ENCODE measurements at regions not wholly inside any gene's neighbourhood (a gene's known extent, or its start where the extent isn't known, plus 50 kb on each side); places are given as distances from the start of the nearest gene placed in this dataset.

- no TSS peak for BruUV-seq (replicated peaks)
- H3K4me3 Mint-ChIP-seq (ENCODE audit: unreplicated experiment): no peak overlapping the region
- intact Hi-C loops (cut with micrococcal nuclease): no loop called here
- no peak for TF ChIP-seq CTCF (IDR thresholded peaks at IDR 0.05; ENCODE audit: unreplicated experiment)
- no peaks in the 10 kb centered on the region for H3K9me3 Mint-ChIP-seq (ENCODE audit: unreplicated experiment)
- H3K27ac Mint-ChIP-seq (ENCODE audit: low read depth, unreplicated experiment): no peak overlapping the region
- ChIA-PET POLR2A (no interaction called here), CTCF (no interaction called here)
- no peak for DNase-seq (ENCODE audit: unreplicated experiment)
- no peaks in the 10 kb centered on the region for H3K27me3 Mint-ChIP-seq (ENCODE audit: insufficient read depth, unreplicated experiment)
- H3K4me1 Mint-ChIP-seq (ENCODE audit: insufficient read depth, unreplicated experiment): peaks cover 6% of the 10 kb centered on the region
- H3K36me3 Mint-ChIP-seq (ENCODE audit: insufficient read depth, unreplicated experiment): no peaks in the 10 kb centered on the region
These were observed 755.1 kb upstream of the TBX3 start for GRCh38 chr12:115439008-115439601.

- H3K4me1 Mint-ChIP-seq (ENCODE audit: insufficient read depth, unreplicated experiment): peaks cover 6% of the 10 kb centered on the region
- no peak overlapping the region for H3K4me3 Mint-ChIP-seq (ENCODE audit: unreplicated experiment)
- no peaks in the 10 kb centered on the region for H3K27me3 Mint-ChIP-seq (ENCODE audit: insufficient read depth, unreplicated experiment)
- no peaks in the 10 kb centered on the region for H3K36me3 Mint-ChIP-seq (ENCODE audit: insufficient read depth, unreplicated experiment)
- BruUV-seq (replicated peaks): no TSS peak
- H3K27ac Mint-ChIP-seq (ENCODE audit: low read depth, unreplicated experiment): no peak overlapping the region
- DNase-seq (ENCODE audit: unreplicated experiment): no peak
- ChIA-PET CTCF (no interaction called here), POLR2A (no interaction called here)
- H3K9me3 Mint-ChIP-seq (ENCODE audit: unreplicated experiment): no peaks in the 10 kb centered on the region
- TF ChIP-seq CTCF (IDR thresholded peaks at IDR 0.05; ENCODE audit: unreplicated experiment): no peak
- intact Hi-C loops (cut with micrococcal nuclease): no loop called here
These were observed 754.3 kb upstream of the TBX3 start for GRCh38 chr12:115438314-115438713.

GRCh38 chr12:115437061-115437567, 753.1 kb upstream of the TBX3 start:
- BruUV-seq (replicated peaks): no TSS peak
- H3K4me1 Mint-ChIP-seq (ENCODE audit: insufficient read depth, unreplicated experiment): peaks cover 6% of the 10 kb centered on the region
- no peak overlapping the region for H3K4me3 Mint-ChIP-seq (ENCODE audit: unreplicated experiment)
- no peaks in the 10 kb centered on the region for H3K27me3 Mint-ChIP-seq (ENCODE audit: insufficient read depth, unreplicated experiment)
- CTCF ChIA-PET: no interaction called here
- POLR2A ChIA-PET: no interaction called here
- no peaks in the 10 kb centered on the region for H3K9me3 Mint-ChIP-seq (ENCODE audit: unreplicated experiment)
- H3K36me3 Mint-ChIP-seq (ENCODE audit: insufficient read depth, unreplicated experiment): no peaks in the 10 kb centered on the region
- TF ChIP-seq CTCF (IDR thresholded peaks at IDR 0.05; ENCODE audit: unreplicated experiment): no peak
- H3K27ac Mint-ChIP-seq (ENCODE audit: low read depth, unreplicated experiment): no peak overlapping the region
- intact Hi-C loops (cut with micrococcal nuclease): no loop called here
- no peak for DNase-seq (ENCODE audit: unreplicated experiment)

- DNase-seq (ENCODE audit: unreplicated experiment): no peak
- H3K27ac Mint-ChIP-seq (ENCODE audit: low read depth, unreplicated experiment): no peak overlapping the region
These were observed 749.1 kb upstream of the TBX3 start for GRCh38 chr12:115433014-115433634.

More at GRCh38 chr12:115433014-115433634, 749.1 kb upstream of the TBX3 start:
- CTCF ChIA-PET: no interaction called here
- Mint-ChIP-seq H3K36me3 (ENCODE audit: insufficient read depth, unreplicated experiment) (no peaks in the 10 kb centered on the region), H3K27me3 (ENCODE audit: insufficient read depth, unreplicated experiment) (no peaks in the 10 kb centered on the region), H3K9me3 (ENCODE audit: unreplicated experiment) (no peaks in the 10 kb centered on the region), H3K4me1 (ENCODE audit: insufficient read depth, unreplicated experiment) (no peaks in the 10 kb centered on the region), H3K4me3 (ENCODE audit: unreplicated experiment) (no peak overlapping the region)
- TF ChIP-seq CTCF (IDR thresholded peaks at IDR 0.05; ENCODE audit: unreplicated experiment): no peak
- POLR2A ChIA-PET: no interaction called here
- intact Hi-C loops (cut with micrococcal nuclease): no loop called here
- no TSS peak for BruUV-seq (replicated peaks)
